Omental fat pad (tissue), 3 donors: ENCODE measurements at regions not wholly inside any gene's neighbourhood (a gene's known extent, or its start where the extent isn't known, plus 50 kb on each side); places are given as distances from the start of the nearest gene placed in this dataset.

ENCODE experiments used
- ATAC-seq: fragments of 150-250 bp; one replicate; pipeline ENCODE4 v1.9.1; 2016; ENCODE audit warnings: mild to moderate bottlenecking, moderate library complexity; ENCODE audit not compliant: low FRiP score
- DNase-seq: peaks from one replicate; pipeline ENCODE4 v3.0.0-alpha.2; 2019; ENCODE audit warnings: low spot score
- TF ChIP-seq, protein P1 (sequence below), 3 donors: fragments of 450-650 bp; IDR thresholded peaks; one replicate each; pipeline ENCODE4 v1.5.1; 2016 to 2017; ENCODE audit warnings: antibody characterized with exemption in 3 of 3, mild to moderate bottlenecking in 3 of 3, moderate library complexity in 2 of 3

DNA sequence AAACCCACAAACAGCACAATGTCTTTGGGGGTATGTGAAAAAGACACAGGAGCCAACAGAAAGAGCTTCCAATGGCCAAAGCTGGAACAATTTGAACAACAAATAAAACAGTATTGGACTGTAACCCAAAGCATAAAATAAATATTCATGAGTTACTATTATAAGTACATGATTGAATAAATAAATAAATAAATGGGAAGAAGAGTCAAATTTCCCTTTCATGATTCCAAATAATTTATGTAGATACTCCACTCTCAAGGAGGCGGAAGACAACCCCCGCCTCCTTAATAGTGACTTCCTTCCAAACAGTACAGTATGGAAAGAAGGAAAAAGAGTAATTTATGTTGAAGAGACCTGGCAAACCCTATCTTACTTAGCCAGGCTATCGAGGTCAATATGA is 124.4 kb upstream of the P2RY1 start:
- DNase-seq (no peak), ATAC-seq (no peak)
- TF ChIP-seq, protein P1, sequence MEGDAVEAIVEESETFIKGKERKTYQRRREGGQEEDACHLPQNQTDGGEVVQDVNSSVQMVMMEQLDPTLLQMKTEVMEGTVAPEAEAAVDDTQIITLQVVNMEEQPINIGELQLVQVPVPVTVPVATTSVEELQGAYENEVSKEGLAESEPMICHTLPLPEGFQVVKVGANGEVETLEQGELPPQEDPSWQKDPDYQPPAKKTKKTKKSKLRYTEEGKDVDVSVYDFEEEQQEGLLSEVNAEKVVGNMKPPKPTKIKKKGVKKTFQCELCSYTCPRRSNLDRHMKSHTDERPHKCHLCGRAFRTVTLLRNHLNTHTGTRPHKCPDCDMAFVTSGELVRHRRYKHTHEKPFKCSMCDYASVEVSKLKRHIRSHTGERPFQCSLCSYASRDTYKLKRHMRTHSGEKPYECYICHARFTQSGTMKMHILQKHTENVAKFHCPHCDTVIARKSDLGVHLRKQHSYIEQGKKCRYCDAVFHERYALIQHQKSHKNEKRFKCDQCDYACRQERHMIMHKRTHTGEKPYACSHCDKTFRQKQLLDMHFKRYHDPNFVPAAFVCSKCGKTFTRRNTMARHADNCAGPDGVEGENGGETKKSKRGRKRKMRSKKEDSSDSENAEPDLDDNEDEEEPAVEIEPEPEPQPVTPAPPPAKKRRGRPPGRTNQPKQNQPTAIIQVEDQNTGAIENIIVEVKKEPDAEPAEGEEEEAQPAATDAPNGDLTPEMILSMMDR (IDR thresholded peaks at IDR 0.05), result no peak

DNA sequence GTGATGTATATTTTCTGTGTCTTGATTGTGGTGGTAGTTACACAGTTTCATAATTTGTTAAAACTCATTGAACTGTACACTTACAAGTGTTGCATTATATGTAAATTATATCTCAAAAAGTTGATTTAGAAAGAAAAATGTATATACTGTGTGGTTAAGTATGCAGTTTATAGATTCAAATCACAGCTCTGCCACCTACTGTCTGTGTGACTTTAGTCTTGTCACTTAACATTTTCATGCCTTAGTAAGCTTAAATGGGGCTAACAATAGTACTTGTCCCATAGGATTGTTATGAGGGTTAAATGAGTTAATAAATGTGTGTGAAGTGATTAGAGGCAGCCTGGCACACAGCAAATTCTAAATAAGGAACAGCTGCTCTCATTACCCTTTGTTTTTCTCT is 120.9 kb upstream of the P2RY1 start:
- ATAC-seq (no peak), DNase-seq (no peak)
- TF ChIP-seq, protein P1 (IDR thresholded peaks at IDR 0.05), result no peak

DNA sequence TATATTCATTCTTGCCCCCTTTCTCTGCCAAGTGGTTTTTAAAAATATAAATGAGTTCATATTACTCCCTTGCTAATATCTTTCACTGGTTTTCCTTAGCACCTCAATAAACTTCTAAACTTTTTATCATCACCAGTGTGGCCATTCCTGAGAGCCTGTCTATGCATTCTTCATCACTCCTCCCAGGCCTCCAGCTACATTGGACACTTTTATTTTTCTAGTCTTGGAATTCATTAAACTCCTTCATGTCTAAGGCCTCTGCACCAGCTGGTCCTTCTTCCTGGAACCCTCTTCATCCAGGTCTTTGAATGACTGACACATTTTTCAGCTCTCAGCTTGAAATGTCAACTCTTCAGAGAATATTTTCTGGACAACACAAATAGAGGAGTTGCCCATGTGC is 120.4 kb upstream of the P2RY1 start:
- ATAC-seq (no peak), DNase-seq (no peak)
- TF ChIP-seq, protein P1 (IDR thresholded peaks at IDR 0.05), result no peak

DNA sequence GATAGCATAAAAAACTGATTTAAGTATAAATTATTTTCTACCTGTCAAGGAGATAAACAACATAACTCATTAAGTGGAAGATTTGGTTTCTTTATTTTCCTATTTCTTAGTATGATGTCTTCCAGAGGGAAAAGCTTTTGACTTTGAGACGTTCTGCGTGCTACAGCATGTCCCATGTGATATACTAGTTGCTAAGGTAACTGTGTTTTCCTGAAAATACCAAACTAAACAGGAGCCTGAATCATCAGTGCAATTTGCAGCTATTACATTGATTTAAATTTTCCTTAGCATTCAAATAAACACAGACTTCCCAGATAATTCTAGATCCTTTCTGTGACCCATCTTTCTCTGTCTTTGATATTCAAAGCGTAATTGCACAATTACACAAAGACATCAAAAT is 117.7 kb upstream of the P2RY1 start:
- DNase-seq, result no peak
- TF ChIP-seq, protein P1 (IDR thresholded peaks at IDR 0.05), result no peak
- ATAC-seq, result no peak

DNA sequence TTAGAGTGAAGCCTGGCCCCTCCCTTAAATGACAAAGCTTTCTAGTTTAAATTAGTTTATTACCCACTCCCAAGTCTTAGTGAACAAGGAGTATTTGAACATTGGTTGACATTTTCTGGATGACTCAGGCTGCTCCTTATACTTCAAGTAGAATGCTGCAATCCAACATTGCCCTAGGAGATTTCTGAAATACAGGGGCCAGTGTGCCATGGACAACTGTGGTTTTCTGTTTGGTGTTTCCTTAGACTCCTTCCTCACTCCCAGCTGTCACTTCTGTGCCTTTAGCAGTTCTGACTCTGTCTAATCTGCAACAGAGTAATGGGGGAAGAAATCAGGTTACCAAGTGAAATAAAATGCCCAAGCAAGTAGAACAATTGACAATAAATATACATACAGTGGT is 116.1 kb upstream of the P2RY1 start:
- DNase-seq (no peak), ATAC-seq (no peak)
- TF ChIP-seq, protein P1 (IDR thresholded peaks at IDR 0.05), result no peak

DNA sequence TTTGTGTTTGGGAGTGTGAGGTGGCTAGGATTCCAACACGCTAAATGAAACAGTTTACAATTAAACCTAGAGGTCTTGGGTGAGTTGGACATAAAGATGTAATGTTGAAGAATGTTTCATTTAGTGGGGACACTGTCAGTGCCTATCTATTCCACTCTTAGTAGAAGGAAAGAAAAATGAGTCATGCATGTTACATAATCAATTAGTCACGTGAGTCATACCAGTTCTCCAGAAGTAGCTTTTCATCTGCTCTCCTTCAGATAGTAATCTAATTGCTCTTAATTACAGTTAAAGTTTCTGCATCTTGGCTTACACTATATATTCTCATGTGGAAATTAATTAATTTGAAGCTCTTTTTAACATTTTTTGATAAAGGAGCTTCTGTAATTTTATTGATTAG is 115.7 kb upstream of the P2RY1 start:
- ATAC-seq (no peak), DNase-seq (no peak)
- TF ChIP-seq, protein P1 (IDR thresholded peaks at IDR 0.05), result no peak

DNA sequence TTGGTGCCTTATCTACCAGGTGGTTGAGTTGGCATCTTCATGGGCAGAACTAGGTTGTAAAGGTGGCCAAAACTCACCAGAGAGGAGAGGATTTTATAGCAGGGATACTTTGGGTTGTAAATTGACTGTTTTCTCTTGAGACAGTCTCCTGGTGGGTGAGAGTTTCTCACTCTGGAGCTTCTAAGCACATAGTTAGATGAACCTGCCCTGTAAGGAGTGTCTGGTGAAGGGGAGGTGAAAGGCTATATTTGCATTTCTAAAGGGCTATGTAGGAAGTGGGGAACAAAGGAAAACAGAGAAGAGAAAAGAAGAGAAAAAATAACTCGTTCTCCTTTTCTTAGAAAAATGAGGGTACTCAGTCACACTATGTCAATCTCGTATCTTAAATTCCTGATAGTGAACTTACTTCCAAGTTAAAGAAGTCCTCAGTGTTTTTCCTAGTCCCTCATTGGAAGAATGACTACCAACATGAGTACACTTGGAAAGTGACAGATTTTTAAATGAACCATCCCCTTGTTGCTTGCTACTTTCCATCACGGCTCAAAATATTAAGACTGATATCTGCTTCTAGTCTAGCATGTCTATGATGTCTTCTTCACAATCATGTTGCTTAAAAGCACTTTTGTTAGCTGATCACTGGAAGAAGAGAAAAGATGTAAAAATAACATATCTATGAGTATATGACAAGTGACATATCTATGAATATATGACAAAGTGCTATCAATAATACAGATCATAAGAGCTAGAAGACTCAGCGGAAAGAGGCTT is 113.8 kb upstream of the P2RY1 start:
- TF ChIP-seq, protein P1 (IDR thresholded peaks at IDR 0.05), result no peak
- no peak for DNase-seq
- no peak for ATAC-seq
